ENCODE measurements at regions not wholly inside any gene's neighbourhood (a gene's known extent, or its start where the extent isn't known, plus 50 kb on each side); places are given as distances from the start of the nearest gene placed in this dataset.
"Not testable (repeated sequence)": the region's sequence is repeated elsewhere in the genome, so short reads cannot be mapped to it uniquely, and the experiment has no call there.

DNA sequence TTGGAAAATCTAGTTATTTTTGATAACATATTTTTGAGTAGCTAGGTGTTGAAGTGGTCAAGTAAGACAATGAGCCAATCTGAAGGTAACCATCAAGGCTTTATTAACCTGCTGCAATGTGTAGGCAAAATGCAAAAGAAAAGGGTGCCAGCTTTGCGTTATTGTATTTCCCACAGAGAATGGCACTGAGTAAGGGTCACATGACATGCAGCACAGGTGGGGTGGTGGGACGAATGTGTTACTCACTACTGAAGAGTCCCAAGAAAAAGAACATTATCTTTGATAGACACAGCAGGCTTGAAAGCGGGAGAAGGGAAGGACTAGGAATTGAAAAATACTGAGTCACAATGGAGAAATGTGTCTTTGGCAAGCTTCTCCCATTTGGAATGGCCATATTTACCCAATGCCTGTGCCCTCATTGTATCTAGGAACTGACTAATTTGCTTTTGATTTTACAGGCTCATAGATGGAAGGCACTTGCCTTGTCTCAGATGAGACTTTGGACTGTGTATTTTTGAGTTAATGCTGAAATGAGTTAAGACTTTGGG lies 898.6 kb upstream of the POT1 start:
- DNase-seq: no peak

DNA sequence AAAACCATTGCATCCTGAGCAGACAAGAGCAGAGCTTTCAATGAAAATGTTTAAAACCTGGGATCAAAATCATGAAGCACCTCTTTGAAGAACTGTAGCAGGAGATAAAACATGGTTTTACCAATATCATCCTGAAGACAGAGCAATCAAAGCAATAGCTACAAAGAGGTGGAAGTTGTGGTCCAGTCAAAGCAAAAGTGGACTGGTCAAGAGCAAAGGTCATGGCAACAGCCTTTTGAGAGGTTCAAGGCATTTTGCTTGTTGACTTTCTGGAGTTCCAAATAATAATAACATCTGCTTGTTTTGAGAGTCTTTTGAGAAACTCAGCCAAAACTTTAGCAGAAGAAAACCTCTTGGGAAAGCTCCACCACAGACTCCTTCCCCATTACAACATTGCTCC lies 893.9 kb upstream of the POT1 start:
- DNase-seq: no peak

- DNase-seq: no peak
Measured at GRCh38 chr7:125820495-125820894, 890.9 kb upstream of the POT1 start.

- no peak for DNase-seq
Measured at GRCh38 chr7:125814100-125814499, 884.5 kb upstream of the POT1 start.

DNA sequence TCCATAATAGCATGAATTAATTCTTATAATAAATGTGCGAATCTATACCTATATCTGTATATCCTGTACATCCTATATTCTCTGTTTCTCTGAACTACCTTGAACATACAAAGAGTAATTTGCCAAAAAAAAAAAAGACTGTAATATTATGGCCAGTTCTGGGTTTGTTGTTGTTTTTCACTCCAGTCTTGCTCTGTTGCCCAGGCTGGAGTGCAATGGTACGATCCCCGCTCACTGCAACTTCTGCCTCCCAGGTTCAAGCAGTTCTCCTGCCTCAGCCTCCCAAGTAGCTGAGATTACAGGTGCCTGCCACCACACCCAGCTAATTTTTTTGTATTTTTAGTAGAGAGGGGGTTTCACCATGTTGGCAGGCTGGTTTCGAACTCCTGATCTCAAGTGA lies 876.9 kb upstream of the POT1 start:
- not testable (repeated sequence) for DNase-seq

GRCh38 chr7:125804273-125804672 lies 874.6 kb upstream of the POT1 start:
- no peak for DNase-seq

DNA sequence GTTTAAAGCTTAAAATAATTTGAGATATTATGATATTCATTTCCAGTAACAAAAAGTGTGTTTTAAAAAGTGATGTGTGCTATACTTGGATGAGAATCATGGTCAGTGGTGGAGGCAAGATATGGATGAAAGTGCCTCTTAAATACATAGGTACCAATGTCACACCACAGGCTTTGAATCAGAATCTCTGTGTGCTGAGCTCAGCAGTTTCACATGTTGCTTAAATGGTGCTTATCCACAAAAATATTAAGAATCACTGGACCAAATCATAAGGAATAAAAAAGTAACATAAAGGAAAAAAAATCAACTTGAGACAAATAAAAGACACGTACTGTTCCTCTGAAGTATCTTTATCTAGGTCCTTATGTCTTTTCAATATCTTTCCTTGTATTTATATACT lies 850.5 kb upstream of the POT1 start:
- DNase-seq: no peak

GRCh38 chr7:125775317-125775716 lies 845.7 kb upstream of the POT1 start:
- DNase-seq: no peak

GRCh38 chr7:125773113-125773785 lies 843.6 kb upstream of the POT1 start:
- no peak for DNase-seq

- no peak for DNase-seq
Measured at GRCh38 chr7:125747966-125748365, 818.3 kb upstream of the POT1 start.

- no peak for DNase-seq
Measured at GRCh38 chr7:125746510-125746909, 816.9 kb upstream of the POT1 start.

- DNase-seq: no peak
Measured at GRCh38 chr7:125727215-125727614, 797.6 kb upstream of the POT1 start.

DNA sequence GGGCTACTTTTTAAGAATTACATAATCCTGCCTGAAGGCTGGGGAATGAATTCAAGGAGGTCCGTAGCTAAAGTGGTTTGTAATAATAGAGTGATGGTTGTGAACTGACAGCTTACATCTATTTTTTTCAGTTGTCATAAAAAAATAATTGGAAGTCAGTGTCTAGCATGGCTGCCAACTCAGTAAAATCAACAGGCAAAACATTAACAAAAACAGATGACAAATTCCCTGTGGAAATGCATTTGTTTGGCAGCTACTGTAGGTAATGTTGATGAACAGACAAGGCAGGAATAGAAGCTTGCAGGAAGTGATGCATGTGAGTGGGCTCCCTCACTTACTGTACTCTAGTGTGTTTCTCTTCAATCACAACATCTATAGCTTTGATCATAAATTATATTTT lies 766.0 kb upstream of the POT1 start:
- no peak for DNase-seq

- DNase-seq: no peak
Measured at GRCh38 chr7:125683156-125683555, 753.5 kb upstream of the POT1 start.

GRCh38 chr7:125681508-125681907 lies 751.9 kb upstream of the POT1 start:
- no peak for DNase-seq

- DNase-seq: no peak
Measured at GRCh38 chr7:125678771-125679170, 749.1 kb upstream of the POT1 start.

- no peak for DNase-seq
Measured at GRCh38 chr7:125675640-125676039, 746.0 kb upstream of the POT1 start.

DNA sequence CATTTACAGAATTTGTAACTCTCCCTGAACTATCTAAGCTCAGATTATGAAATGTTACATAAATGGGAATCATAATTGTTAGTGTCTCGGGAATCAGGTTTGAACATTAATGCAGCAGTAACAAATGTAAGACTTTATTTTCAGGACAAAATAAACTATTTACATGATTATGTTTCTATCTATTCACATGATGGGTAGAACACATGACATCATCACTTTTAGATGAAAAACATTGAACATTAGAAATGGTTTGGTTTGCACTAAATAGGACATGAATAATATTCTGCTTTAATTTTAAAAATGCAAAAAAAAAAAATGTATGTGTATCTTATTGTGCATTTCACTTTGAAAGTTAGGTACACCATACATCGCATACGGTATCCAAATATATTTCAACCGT lies 745.5 kb upstream of the POT1 start:
- no peak for DNase-seq

- DNase-seq: no peak
Measured at GRCh38 chr7:125670926-125671572, 741.4 kb upstream of the POT1 start.

GRCh38 chr7:125668321-125668993 lies 738.8 kb upstream of the POT1 start:
- DNase-seq: no peak

DNA sequence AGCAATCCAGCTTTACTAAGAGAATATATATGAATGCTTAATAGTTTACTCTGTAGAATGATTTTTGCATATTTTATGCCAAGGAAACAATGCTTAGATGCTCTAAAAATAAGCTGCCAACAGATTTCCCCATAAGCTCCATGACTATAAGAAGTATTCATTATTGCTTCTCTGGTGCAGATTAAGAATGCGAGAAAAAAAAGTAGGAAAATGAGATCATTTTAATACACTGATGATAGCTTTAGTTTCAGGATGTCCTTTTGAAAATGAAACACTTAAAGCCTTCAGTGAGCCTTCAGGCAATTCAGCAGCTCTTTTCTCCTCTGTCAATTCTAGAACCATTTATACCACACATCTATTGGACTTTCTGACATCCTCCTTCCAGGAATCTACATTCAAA lies 735.0 kb upstream of the POT1 start:
- DNase-seq: no peak

GRCh38 chr7:125663961-125664360 lies 734.3 kb upstream of the POT1 start:
- DNase-seq: no peak

DNA sequence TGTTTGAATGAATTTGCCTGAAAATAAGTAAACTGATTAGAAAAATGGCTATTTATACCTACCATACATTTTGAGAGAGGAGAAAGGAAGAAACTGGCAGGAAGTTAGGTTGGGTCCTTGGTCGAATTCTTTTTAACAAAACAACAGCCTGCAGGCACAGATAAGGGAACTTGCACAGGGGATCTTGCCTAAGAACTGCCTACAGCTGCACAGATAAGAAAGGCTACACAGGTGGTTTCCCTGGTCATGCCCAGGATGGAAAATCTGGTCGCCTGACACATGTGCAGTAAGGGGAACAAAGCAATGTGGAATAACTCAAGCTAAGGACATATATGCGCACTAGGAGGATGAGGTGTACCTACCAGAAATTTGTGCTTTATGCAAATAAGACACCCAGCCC lies 732.1 kb upstream of the POT1 start:
- DNase-seq: no peak

DNA sequence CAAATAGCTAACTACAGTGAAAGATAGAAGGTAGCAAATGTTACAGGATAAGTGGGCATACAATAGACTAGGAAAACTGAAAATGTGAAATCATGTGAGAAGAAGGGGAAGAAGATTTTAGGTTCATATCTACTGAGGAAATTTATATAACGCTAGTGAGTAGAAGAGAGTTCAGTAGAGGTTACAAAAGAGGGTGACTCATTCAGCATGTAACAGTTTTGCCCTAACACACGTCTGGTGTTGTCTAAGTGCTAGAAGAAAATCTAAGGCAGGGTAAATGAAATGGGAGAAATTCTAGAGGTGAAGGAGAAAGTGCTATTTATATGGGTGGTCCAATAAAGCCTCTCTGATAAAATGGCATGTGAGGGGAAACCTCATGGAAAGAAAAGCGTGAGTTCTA lies 731.4 kb upstream of the POT1 start:
- no peak for DNase-seq

Data from femur (tissue), 1 donor.